GM19463 (cell line): ENCODE measurements at regions not wholly inside any gene's neighbourhood (a gene's known extent, or its start where the extent isn't known, plus 50 kb on each side); places are given as distances from the start of the nearest gene placed in this dataset.

Source experiments
- ATAC-seq: cut with Tn5 transposase; IDR thresholded peaks from one replicate; pipeline ENCODE4 v1.9.1; 2021; ENCODE audit warnings: mild to moderate bottlenecking, moderate library complexity; ENCODE audit not compliant: unreplicated experiment

- ATAC-seq = no peak
Measured at GRCh38 chr5:2575871-2576270, 175.6 kb downstream of the IRX2 start.

GRCh38 chr5:2575292-2575691, 176.2 kb downstream of the IRX2 start:
- no peak for ATAC-seq

GRCh38 chr5:2574155-2574554, 177.3 kb downstream of the IRX2 start:
- no peak for ATAC-seq

GRCh38 chr5:2570586-2570985, 180.9 kb downstream of the IRX2 start:
- no peak for ATAC-seq

GRCh38 chr5:2569774-2570542, 181.5 kb downstream of the IRX2 start:
- no peak for ATAC-seq

GRCh38 chr5:2569176-2569575, 182.3 kb downstream of the IRX2 start:
- no peak for ATAC-seq

GRCh38 chr5:2566284-2566683, 185.2 kb downstream of the IRX2 start:
- no peak for ATAC-seq

GRCh38 chr5:2565147-2565546, 186.3 kb downstream of the IRX2 start:
- no peak for ATAC-seq

- ATAC-seq = no peak
Measured at GRCh38 chr5:2563046-2563445, 188.4 kb downstream of the IRX2 start.

- no peak for ATAC-seq
Measured at GRCh38 chr5:2562036-2562435, 189.4 kb downstream of the IRX2 start.

- no peak for ATAC-seq
Measured at GRCh38 chr5:2560435-2560834, 191.0 kb downstream of the IRX2 start.

GRCh38 chr5:2557435-2557834, 194.0 kb downstream of the IRX2 start:
- ATAC-seq = no peak

GRCh38 chr5:2556375-2556966, 195.0 kb downstream of the IRX2 start:
- no peak for ATAC-seq

- no peak for ATAC-seq
Measured at GRCh38 chr5:2553611-2554010, 197.9 kb downstream of the IRX2 start.

- no peak for ATAC-seq
Measured at GRCh38 chr5:2550509-2550908, 201.0 kb downstream of the IRX2 start.

- no peak for ATAC-seq
Measured at GRCh38 chr5:2549900-2550299, 201.6 kb downstream of the IRX2 start.

GRCh38 chr5:2549354-2549753, 202.1 kb downstream of the IRX2 start:
- no peak for ATAC-seq

GRCh38 chr5:2546938-2547337, 204.5 kb downstream of the IRX2 start:
- ATAC-seq = no peak

- no peak for ATAC-seq
Measured at GRCh38 chr5:2544003-2544402, 207.5 kb downstream of the IRX2 start.

GRCh38 chr5:2542821-2543220, 208.7 kb downstream of the IRX2 start:
- no peak for ATAC-seq

GRCh38 chr5:2542026-2542425, 209.5 kb downstream of the IRX2 start:
- no peak for ATAC-seq

GRCh38 chr5:2538169-2538568, 213.3 kb downstream of the IRX2 start:
- no peak for ATAC-seq
